Adrenal gland (tissue), 5 donors: ENCODE measurements at regions not wholly inside any gene's neighbourhood (a gene's known extent, or its start where the extent isn't known, plus 50 kb on each side); places are given as distances from the start of the nearest gene placed in this dataset.

Experiments used
- POLR2A ChIP-seq, 2 donors: fragments of 450-650 bp; IDR thresholded peaks; one replicate each; pipeline ENCODE4 v1.6.1; 2017; ENCODE audit warnings: antibody characterized with exemption in 2 of 2, mild to moderate bottlenecking in 2 of 2, moderate library complexity in 1 of 2
- TF ChIP-seq, protein P1 (sequence below), 6 experiments: fragments of 450-650 bp in 4 of 6; fragments of 200-600 bp in 2 of 6; sonication (generic) in 1 of 6; IDR thresholded peaks; 1 replicate in 5 of 6; 2 replicates in 1 of 6; pipeline versions ENCODE4 v1.5.1 to v1.8.0; 2016 to 2021; ENCODE audit warnings: antibody characterized with exemption in 6 of 6, mild to moderate bottlenecking in 2 of 6, moderate library complexity in 1 of 6
- donor health status: DM: no; HTN: no; CAD: no.

DNA sequence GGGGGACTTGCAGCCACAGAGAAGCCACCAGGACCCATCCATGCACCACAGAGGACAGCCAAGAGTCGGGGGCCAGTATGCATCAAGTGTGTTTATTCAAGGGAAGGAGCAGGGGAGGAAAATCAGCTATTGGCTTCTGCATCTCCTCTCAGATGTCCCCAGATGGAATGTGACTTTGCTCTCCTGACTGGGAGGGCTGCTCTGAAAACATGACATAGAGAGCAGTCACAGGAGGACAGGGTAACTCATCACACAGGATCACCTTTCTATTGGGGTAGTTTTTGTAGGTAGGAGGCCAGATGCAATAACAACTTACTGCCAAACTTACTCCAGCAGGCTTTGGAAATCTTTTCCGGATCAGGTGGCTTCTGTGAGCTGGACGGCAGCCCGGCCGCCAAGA is 121.0 kb upstream of the OPCML start:
- TF ChIP-seq, protein P1, sequence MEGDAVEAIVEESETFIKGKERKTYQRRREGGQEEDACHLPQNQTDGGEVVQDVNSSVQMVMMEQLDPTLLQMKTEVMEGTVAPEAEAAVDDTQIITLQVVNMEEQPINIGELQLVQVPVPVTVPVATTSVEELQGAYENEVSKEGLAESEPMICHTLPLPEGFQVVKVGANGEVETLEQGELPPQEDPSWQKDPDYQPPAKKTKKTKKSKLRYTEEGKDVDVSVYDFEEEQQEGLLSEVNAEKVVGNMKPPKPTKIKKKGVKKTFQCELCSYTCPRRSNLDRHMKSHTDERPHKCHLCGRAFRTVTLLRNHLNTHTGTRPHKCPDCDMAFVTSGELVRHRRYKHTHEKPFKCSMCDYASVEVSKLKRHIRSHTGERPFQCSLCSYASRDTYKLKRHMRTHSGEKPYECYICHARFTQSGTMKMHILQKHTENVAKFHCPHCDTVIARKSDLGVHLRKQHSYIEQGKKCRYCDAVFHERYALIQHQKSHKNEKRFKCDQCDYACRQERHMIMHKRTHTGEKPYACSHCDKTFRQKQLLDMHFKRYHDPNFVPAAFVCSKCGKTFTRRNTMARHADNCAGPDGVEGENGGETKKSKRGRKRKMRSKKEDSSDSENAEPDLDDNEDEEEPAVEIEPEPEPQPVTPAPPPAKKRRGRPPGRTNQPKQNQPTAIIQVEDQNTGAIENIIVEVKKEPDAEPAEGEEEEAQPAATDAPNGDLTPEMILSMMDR (IDR thresholded peaks at IDR 0.05): no peak
- no peak for TF ChIP-seq POLR2A (IDR thresholded peaks at IDR 0.05)
